Cardiac fibroblast (primary cell): ENCODE measurements at regions not wholly inside any gene's neighbourhood (a gene's known extent, or its start where the extent isn't known, plus 50 kb on each side); places are given as distances from the start of the nearest gene placed in this dataset.

ENCODE experiments used
- DNase-seq, 2 donors: peaks; one replicate each; pipeline versions ENCODE4 v3.0.0 to v3.0.0-alpha.2; 2010; ENCODE audit warnings: low read depth in 2 of 2
- H3K4me3 ChIP-seq, 2 donors: replicated peaks in 1 of 2; 1 replicate in 1 of 2; 2 replicates in 1 of 2; pipeline ENCODE4 v1.5.1; 2011; ENCODE audit warnings: low read depth in 2 of 2, low read length in 2 of 2, mild to moderate bottlenecking in 2 of 2, moderate library complexity in 1 of 2
- CTCF ChIP-seq: IDR thresholded peaks from one replicate; pipeline ENCODE4 v1.5.1; 2011; ENCODE audit warnings: low read depth, mild to moderate bottlenecking, low read length, inconsistent platforms

DNA sequence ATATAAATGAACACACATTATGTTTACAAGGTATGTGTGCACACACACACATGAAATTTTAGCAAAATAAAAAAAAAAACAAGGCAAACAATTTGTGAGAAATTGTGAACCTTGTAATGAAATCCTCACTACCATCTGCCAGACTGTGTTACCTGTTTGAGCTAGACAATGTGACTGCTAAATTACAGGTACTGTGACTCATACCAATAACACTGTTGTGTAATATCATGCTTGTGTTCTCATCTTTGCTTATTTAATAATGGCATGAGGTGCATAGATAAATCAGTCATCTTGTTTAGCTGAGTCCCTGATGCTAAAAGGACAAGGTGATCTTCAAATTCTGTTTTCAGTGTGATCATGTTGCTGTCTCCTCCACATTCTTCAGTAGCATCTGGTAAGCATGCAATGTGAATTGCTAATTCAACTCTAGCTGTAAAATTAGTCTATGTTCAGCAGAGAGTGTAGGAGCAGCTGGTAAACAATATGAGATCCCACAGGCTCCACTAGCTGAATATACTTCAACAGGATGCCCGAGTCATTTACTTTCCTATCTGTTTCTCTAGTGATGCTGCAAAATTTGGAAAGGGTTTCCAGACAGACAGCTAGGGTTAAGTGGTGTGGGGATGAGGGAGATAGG is 966.3 kb upstream of the C9orf72 start:
- DNase-seq = no peak
- no peak overlapping the region for H3K4me3 ChIP-seq
- TF ChIP-seq CTCF = no peak

GRCh38 chr9:28542928-28543327 is 969.6 kb upstream of the C9orf72 start:
- DNase-seq = no peak
- no peak for TF ChIP-seq CTCF
- no peak overlapping the region for H3K4me3 ChIP-seq

GRCh38 chr9:28547527-28547926 is 974.2 kb upstream of the C9orf72 start:
- no peak for TF ChIP-seq CTCF
- no peak for DNase-seq
- H3K4me3 ChIP-seq = no peak overlapping the region

DNA sequence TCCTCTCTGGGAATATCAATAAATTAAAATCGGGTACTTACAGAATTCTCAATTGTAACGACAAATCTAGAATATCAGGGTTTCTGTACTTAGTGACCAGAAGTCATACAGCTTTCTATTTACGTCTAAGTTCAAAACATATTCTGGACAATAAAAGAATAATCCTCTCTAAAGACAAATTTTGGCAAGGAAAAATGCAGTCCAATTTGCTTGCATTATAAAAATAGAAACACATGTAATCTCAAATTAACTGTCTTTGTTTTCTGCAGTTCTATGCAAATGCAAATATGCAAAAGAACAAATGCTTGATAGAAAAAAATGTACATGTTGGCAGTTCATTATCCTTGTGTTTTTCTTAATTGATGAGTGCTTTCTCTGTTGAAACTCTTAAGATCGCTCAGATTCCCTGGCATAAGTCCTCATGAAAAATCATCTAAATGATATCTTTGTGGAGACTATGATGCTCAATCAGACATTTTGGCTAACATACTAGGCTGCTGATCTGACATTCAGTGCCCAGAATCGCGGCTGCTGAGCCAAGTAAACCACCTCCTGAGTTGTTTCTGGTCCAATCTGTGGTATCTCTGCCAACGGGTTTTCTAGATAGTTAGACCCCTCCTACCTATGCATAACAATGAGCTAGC is 990.1 kb upstream of the C9orf72 start:
- no peak overlapping the region for H3K4me3 ChIP-seq
- no peak for TF ChIP-seq CTCF
- no peak for DNase-seq

DNA sequence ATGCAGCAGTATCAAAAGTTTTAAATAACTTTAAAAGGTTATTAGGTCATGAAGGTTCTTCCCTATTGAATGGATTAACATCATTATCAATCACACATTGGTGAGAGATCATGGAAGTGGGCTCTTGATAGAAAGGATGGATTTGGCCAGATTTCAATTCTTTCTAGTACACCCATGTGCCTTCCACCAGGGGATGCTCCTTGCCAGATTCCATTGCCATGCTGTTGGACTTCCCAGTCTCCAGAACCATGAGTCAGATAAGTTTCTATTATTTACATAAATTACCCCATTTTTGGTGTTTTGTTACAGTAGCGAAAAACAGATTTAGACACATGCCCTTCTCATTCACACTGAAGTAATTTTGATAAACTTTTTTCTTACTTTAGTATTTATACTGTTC is 1010.6 kb upstream of the C9orf72 start:
- no peak for DNase-seq
- no peak overlapping the region for H3K4me3 ChIP-seq
- TF ChIP-seq CTCF = no peak

DNA sequence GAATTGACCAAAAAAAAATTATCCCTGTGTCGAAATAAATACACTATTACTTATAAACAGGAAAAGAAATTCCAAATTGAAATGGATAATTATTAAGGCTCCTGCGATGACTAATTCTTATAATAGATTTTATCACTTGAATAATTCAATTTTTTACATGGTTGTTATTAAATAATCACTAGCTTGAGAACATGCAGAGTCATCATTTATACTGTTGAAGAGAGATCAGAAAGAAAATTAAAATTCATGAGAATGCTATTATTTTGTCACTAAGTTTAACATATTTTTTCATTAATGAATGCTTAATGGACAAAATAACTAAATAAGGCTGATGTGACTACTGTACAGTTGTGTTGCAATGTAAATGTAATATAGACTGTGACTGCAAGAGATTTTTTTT is 1011.3 kb upstream of the C9orf72 start:
- H3K4me3 ChIP-seq = no peak overlapping the region
- TF ChIP-seq CTCF = no peak
- no peak for DNase-seq

DNA sequence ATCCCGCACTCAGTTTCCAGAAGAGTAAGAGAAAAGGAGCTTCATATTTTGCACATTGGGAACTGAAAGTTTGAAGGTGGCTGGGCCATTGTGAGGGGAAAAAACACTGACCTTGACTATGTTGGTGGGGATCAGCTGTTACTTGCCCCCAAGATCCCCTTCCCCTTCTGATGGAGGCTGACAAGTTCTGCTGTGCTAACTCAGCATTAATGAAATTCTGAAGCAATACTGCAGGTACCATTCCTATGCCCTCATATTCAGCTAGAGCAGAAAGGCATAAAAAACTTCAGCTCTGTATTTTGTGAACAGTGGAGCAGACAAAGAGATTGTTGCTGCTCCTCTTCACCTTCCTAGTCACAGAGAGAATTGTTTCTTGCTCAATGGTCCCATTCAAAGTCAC is 1013.8 kb upstream of the C9orf72 start:
- DNase-seq = no peak
- no peak for TF ChIP-seq CTCF
- no peak overlapping the region for H3K4me3 ChIP-seq
